ENCODE measurements at regions not wholly inside any gene's neighbourhood (a gene's known extent, or its start where the extent isn't known, plus 50 kb on each side); places are given as distances from the start of the nearest gene placed in this dataset.

GRCh38 chr20:60304026-60304590 is 345.9 kb downstream of the CDH26 start:
- H3F3A ChIP-seq (ENCODE audit: low read depth), result no peaks in the 10 kb centered on the region
- no peaks in the 10 kb centered on the region for H3K36me3 ChIP-seq
- no peaks in the 10 kb centered on the region for H3K4me1 ChIP-seq
- H3K9me3 ChIP-seq (ENCODE audit: low read depth), result no peaks in the 10 kb centered on the region
- H3K4me2 ChIP-seq, result no peak overlapping the region
- no peaks in the 10 kb centered on the region for H4K20me1 ChIP-seq (ENCODE audit: low read depth)
- Mint-ChIP-seq H3K27me3 (ENCODE audit: insufficient read depth, low read depth) (peaks cover 4% of the 10 kb centered on the region), H3K4me3 (no peak overlapping the region), H3K36me3 (no peaks in the 10 kb centered on the region), H3K9me3 (no peaks in the 10 kb centered on the region), H3K27ac (no peak overlapping the region), H3K4me1 (peaks cover 16% of the 10 kb centered on the region)
- no peak overlapping the region for H3K9ac ChIP-seq
- DNase-seq (ENCODE audit: low spot score), result no peak
- TF ChIP-seq CTCF (IDR thresholded peaks at IDR 0.05), result no peak
- TF ChIP-seq EZH2phosphoT487 (IDR thresholded peaks at IDR 0.05), result no peak
- no peak for TF ChIP-seq EZH2 (IDR thresholded peaks at IDR 0.05)
- H3K27ac ChIP-seq, result no peak overlapping the region
- H3K27me3 ChIP-seq, result no peaks in the 10 kb centered on the region
- H3K79me2 ChIP-seq (ENCODE audit: low read depth), result no peaks in the 10 kb centered on the region
- no peak overlapping the region for H3K4me3 ChIP-seq
- no peak overlapping the region for H2AFZ ChIP-seq (replicated peaks)

- DNase-seq (ENCODE audit: low spot score), result no peak
- Histone ChIP-seq H3K79me2 (ENCODE audit: low read depth) (no peaks in the 10 kb centered on the region), H3F3A (ENCODE audit: low read depth) (no peaks in the 10 kb centered on the region), H2AFZ (replicated peaks) (no peak overlapping the region), H4K20me1 (ENCODE audit: low read depth) (no peaks in the 10 kb centered on the region), H3K27me3 (no peaks in the 10 kb centered on the region), H3K27ac (no peak overlapping the region), H3K4me1 (no peaks in the 10 kb centered on the region), H3K9me3 (ENCODE audit: low read depth) (no peaks in the 10 kb centered on the region), H3K36me3 (no peaks in the 10 kb centered on the region), H3K9ac (no peak overlapping the region), H3K4me2 (no peak overlapping the region), H3K4me3 (no peak overlapping the region)
- TF ChIP-seq EZH2 (IDR thresholded peaks at IDR 0.05), result no peak
- no peak for TF ChIP-seq EZH2phosphoT487 (IDR thresholded peaks at IDR 0.05)
- TF ChIP-seq CTCF (IDR thresholded peaks at IDR 0.05), result no peak
- Mint-ChIP-seq H3K4me3 (no peak overlapping the region), H3K27ac (no peak overlapping the region), H3K27me3 (ENCODE audit: insufficient read depth, low read depth) (peaks cover 6% of the 10 kb centered on the region), H3K36me3 (no peaks in the 10 kb centered on the region), H3K9me3 (no peaks in the 10 kb centered on the region), H3K4me1 (peaks cover 16% of the 10 kb centered on the region)
Measured at GRCh38 chr20:60304931-60305330, 346.7 kb downstream of the CDH26 start.

GRCh38 chr20:60306105-60306504 is 347.9 kb downstream of the CDH26 start:
- Mint-ChIP-seq H3K9me3 (peaks cover 3% of the 10 kb centered on the region), H3K36me3 (no peaks in the 10 kb centered on the region), H3K4me3 (no peak overlapping the region), H3K27ac (peak overlapping the region; percentile 2), H3K27me3 (ENCODE audit: insufficient read depth, low read depth) (peaks cover 6% of the 10 kb centered on the region), H3K4me1 (peaks cover 22% of the 10 kb centered on the region)
- Histone ChIP-seq H3K9ac (no peak overlapping the region), H3F3A (ENCODE audit: low read depth) (no peaks in the 10 kb centered on the region), H3K4me3 (no peak overlapping the region), H3K36me3 (no peaks in the 10 kb centered on the region), H3K27me3 (no peaks in the 10 kb centered on the region), H4K20me1 (ENCODE audit: low read depth) (no peaks in the 10 kb centered on the region), H2AFZ (replicated peaks) (no peak overlapping the region), H3K27ac (no peak overlapping the region), H3K9me3 (ENCODE audit: low read depth) (no peaks in the 10 kb centered on the region), H3K79me2 (ENCODE audit: low read depth) (no peaks in the 10 kb centered on the region), H3K4me1 (no peaks in the 10 kb centered on the region), H3K4me2 (no peak overlapping the region)
- no peak for DNase-seq (ENCODE audit: low spot score)
- no peak for TF ChIP-seq EZH2phosphoT487 (IDR thresholded peaks at IDR 0.05)
- no peak for TF ChIP-seq EZH2 (IDR thresholded peaks at IDR 0.05)
- TF ChIP-seq CTCF (IDR thresholded peaks at IDR 0.05), result no peak
